NCI-H446 (cell line): ENCODE measurements at regions not wholly inside any gene's neighbourhood (a gene's known extent, or its start where the extent isn't known, plus 50 kb on each side); places are given as distances from the start of the nearest gene placed in this dataset.
A peak's percentile ranks its signal among the peaks of the same experiment; 100 is the strongest.
"Not testable (repeated sequence)": the region's sequence is repeated elsewhere in the genome, so short reads cannot be mapped to it uniquely, and the experiment has no call there.

Experiments used
- DNase-seq, 2 experiments: peaks; one replicate each; lab custom pipeline; 2025; lab: John Stamatoyannopoulos, UW

DNA sequence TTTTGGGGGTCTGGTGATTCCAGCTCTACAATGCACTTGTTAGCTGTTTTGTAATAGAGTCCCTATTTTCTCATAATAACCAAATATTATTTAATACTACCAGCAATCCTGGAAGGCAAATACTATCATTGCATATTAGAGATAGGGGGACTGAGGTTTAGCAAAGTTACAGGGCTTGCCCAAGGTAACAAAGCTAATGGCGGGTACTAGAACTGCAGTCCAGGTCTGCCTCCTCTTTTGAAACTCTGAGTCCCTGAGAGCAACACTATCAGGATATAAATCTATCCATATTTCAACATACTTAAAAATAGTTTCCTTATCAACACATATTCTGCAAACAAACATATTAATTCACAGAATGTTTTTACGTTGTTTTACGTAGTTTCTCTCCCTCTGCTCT is 235.5 kb upstream of the ACVR2A start:
- DNase-seq: no peak

DNA sequence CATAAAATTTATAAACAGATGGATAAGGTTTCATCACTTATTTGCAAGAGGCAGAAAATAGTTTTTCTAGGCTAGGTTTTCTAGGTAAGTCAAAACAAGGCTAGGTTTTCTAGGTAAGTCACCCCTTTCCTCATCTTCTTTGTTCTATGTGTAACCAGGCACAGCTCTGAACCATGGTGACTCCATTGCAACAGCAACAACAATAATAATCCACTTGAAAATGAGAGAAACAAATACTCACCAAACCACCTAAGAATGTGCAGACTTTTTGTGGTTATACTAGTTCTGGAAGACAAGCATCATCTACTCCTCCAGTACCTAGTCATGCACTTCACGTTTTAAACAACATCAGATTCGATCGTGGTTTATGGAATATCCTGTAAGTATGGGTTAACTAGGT is 237.4 kb upstream of the ACVR2A start:
- DNase-seq: no peak

DNA sequence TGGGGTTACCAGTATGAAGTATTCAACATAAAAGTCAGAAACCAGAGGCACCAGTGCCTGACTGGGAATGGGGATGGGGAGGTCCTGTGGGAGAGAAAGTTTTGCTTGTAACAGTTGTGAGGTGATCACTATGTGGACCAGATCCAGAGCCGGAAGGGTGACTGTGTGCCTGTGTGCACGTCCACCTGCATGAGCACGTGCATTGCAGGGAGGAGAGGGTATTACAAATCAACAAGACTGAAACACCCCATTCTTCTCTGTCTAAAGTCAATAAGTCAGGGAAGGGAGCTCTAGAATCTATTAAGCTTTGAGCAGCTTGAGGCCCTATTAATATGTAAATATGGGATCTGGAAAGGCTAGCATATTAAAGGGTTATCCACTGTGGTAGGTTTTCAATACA is 241.0 kb upstream of the ACVR2A start:
- DNase-seq: no peak

DNA sequence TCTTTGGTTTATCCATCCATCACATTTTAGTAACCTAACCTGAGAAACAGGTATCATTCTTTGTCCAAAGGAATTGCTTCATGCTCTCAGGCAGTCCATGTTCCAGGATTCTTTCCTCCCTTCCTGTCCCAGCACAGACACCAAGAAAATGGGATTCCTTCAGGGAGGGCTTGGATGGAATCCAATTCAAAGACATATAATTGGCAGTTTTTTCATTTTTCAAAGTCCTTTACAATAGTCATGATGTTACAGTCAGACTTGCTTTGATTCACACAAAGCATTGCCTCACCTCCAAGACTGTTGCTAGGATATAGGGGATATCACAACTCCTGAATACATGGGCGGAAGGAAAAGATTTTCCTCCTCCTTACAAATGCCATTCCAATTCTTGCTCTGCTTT is 241.4 kb upstream of the ACVR2A start:
- DNase-seq: no peak

DNA sequence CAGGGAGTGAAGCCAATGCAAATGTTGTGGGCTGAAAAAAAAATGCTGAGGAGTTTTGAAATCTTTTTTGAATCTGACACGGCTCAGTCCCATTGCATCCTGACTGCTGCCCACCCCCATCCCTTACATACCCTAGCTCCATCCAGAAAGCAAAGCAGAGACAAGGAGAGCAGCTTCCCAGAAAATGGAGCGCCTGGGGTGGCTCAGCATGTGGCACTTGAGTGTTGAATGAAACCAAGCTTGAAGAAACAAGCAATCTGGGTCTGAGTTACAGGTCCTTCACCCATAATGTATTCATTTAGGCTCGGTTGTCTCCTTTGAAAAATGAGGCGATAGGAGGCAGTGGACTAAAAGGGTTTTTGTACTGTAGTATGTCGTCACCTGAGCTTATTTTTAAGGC is 244.2 kb upstream of the ACVR2A start:
- DNase-seq: peak; percentile 9 to 39

DNA sequence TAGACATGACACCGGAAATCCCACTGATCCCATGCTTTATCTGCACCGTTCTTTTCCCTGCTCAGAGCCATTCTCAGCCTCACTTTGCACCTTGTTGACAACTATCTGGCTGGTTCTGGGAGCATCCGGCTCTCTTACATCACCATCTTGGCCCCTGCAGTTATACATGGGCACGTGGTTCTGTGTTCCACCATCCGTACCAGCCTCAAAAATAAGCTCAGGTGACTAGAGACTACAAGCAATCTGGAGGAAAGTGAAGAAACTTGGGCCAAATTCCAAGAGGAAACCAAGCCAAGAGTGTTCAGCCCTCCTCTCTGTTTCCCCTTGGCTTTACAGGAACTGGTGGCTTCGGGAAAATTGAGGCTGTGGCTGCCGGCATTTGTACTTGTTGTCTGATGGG is 244.6 kb upstream of the ACVR2A start:
- DNase-seq: peak in 1 of 2 experiments; percentile 47

DNA sequence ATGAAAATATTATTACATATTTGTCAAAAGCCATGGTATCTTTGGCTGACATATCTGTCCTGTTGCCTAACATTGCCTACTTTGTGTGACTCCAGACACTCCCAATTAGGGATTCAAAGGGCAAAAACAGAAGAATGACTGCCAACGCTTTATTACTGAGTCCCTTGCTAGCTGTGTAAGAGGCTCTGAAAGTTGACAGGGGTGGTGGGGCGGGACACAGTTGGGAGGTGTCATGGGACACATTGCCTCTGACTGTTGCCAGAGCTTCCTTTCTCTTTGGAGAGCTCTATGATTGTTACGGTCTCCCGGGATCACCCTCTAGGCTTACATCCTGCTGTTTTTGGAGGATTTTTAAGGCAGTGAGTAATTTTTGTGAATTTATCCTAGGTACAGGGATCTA is 249.6 kb upstream of the ACVR2A start:
- no peak for DNase-seq

DNA sequence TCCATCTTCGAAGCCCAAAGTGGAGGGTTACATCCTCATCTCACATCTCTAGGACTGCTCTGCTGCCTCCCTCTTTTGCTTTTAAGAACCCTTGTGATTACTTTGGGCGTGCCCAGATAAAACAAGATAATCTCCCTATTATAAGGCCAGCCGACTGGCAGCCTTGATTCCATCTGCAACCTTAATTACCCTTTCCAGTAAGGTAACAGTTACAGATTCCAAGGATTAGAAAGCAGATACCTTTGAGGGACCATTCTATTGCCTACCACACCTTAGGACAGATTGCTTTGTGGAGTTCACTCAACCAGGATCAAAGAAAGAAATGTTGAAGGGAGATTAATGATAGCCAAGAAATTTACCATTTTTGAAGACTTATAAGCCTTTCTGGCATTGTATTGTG is 250.8 kb upstream of the ACVR2A start:
- DNase-seq: no peak

DNA sequence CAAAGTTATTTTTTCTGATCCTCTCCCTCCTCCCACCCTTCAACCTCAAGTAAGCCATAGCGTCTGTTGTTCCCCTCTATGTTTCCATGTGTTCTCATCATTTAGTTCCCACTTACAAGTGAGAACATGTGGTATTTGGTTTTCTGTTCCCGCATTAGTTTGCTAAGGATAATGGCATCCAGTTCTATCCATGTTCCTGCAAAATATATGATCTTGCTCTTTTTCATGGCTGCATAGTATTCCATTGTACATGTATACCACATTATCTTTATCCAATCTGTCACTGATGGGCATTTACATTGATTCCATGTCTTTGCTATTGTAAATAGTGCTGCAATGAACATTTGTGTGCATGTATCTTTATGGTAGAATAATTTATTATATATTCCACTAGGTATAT is 252.0 kb upstream of the ACVR2A start:
- DNase-seq: not testable (repeated sequence)

DNA sequence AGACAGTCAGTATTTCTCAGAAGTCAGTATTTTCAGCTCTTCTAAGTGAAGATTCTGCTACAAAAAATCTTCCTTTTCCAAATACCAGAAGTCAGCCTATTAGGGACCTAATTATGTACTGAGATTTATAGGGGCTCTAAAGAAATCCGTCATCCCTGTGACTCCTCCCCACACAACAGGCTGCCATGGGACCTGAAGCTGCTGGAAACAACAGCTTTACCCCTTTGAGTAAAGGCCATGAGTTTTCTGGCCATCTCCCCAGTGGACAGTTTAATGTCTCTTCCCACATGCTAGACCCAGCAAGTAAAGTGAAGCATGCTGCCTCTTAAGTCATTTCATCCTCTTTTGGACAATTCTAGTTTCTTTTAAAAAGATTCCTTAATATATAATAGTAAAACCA is 255.7 kb upstream of the ACVR2A start:
- no peak for DNase-seq

DNA sequence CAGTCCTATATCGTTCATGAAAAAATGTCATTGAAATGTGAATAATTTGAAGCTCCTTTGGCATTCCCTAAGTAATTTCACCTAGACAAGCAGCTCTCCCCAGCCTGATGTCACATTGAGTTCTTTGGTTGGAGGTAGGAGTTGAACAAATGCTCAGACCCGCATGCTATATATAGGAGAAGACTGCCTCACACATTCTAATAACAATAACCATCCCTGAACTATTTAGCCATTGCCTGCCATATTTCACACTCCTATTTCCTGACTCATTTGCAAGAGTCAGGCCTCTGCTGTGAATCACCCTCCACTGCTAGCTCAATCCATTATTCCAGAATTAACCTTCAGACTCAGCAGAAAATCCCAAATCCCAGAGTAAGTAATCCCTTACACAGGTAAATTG is 256.6 kb upstream of the ACVR2A start:
- DNase-seq: no peak

DNA sequence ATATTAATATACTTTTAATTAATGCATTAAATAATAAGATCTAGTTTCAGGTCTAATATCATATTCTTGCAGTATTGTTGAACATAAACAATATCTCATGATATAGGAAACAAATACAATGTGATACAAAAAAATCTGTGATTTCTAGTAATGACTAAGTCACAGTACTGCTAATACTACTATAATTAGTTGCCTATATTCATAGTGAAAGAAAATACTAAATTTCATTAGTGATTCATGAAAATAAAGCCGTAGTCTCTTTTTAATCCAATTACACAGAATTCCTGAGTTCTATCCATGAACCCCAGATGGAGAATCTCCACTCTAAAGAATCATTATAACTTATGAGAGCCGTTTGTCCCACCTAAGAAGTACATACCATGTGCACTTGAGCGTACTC is 266.3 kb upstream of the ACVR2A start:
- no peak for DNase-seq

DNA sequence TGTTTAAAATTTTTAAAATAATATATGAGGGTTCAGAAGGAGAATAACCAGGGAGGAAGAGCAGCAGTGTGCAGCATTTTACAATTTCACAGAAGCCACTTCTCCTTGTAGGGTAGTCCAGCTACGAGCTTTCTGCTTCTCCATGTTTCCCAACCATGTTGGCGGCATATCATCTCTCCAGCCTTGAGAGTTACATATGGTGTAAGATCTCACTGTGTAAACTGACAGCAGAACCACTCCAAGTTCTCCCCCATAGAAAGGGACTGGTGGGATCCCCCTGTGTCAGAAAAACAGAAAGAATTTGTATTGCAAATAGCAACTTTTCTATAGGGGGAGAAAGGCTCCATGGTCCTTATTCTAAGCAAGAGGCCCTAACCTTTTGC is 266.8 kb upstream of the ACVR2A start:
- DNase-seq: no peak

DNA sequence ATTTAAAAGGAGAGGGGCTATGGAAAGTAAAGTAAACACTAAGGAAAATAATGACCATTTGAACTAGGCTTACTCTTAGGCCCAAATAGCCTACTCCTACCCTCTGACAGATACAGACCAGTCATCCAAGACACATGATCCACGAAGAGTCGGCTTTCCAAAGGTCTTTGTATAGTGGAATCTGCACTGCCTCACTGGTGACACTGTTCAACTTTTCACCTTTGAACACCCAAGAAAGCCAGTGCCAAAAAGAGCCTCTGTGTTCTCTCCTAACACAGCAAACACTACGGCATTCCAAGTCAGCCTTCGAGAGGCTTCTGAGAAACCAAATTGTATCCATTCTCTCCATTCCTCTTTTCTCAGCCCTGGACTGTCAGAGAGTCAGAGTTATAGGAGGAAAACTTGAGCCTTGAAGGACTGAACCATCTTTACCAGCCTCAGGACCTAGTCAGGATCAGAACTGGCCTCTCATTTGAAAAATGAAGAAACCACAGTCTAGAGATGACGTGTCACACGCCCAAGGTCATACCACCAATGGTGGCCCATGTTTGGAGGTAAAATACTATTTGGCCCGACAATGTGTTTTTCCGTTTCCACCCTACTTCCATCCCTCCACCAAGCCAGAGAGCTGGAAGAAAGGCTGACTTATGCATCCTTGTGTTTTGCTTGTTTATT is 267.4 kb upstream of the ACVR2A start:
- no peak for DNase-seq

DNA sequence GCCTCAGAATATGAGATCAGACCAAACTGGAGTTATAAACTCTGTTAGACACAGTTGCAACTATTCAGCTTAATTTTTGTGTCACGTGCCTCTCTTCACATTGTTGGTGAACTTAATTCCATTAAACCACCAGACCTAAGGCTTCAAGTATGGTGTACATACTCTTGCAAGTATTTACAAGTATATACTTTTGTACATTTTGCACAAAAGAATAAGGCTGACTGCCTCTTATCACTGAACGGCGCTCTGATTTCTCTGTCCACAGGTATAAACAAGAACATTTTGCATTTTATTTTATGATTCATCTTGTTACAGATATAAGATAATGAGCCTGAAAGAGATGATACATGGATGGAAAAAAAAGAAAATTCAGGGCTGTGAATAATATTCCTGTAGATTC is 269.7 kb upstream of the ACVR2A start:
- no peak for DNase-seq

DNA sequence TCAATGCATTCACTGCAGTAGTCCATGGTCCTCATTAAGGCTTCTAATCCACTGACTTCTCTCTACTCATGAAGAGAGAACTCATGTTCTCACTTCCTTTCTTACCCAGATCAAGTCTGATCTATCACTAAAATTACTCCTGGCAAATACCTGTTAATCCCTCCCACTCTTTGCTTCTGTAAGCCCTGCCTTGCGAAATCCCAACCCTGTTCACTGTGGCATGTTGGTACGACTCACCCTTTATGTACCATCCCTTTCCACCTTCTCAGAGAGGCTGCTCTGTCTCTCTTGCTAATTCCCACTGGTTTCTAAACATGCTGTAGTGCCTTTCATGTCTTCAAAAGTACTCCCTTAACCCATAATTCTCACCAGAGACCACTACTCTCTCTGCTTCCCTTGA is 272.2 kb upstream of the ACVR2A start:
- no peak for DNase-seq

DNA sequence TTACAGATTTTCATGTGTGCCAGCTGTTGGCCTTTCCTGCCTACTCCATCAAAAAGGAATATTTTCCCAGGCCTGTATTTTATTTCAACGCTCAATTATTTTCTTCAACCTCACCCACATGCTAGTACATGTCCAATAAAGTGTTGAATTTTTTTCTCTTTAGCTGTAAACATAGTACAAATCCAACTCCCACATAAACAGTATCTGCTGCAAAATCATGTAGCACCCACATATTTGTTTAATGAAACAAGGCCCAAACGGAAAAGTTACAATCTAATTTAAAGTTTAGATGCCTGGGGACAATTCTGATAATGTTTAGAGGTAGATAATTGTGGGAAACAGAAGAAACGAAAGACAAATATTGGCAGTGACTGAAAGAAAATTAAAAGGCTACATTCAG is 275.4 kb upstream of the ACVR2A start:
- DNase-seq: no peak

DNA sequence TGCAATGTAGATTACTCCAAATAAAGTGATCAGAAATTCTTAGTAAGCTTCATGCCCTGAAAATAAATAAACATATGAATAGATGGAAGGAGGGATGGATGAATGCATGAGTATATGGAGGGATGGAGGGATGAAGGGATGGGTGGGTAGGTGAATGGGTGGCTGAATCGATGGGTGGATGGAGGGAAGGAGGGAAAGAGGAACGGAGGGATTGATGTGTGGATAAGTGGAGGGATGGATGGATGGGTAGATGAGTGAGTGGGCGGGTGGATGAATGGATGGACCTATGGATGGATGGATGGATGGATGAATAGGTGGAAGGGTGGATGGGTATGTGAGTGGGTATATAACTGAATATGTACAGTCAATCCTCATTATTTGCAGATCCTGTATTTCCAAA is 276.7 kb upstream of the ACVR2A start:
- no peak for DNase-seq

DNA sequence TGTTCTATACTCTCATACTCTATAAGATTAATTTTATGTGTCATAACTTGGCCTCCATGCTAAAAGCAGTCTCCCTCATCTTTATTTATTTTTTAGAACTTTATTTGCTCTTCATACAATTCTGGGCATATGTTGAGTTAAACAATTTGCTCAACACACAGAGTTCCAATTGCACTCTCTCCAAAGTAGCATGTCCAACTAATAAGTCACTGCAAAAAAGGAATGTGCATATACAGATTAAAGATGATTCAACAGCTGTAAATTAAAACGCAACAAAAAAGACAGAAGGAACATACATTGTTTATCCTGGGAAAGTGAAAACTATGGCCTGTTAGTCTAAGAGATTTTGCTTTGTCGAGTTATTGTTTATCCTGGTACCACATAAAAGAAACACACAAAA is 277.7 kb upstream of the ACVR2A start:
- DNase-seq: no peak

DNA sequence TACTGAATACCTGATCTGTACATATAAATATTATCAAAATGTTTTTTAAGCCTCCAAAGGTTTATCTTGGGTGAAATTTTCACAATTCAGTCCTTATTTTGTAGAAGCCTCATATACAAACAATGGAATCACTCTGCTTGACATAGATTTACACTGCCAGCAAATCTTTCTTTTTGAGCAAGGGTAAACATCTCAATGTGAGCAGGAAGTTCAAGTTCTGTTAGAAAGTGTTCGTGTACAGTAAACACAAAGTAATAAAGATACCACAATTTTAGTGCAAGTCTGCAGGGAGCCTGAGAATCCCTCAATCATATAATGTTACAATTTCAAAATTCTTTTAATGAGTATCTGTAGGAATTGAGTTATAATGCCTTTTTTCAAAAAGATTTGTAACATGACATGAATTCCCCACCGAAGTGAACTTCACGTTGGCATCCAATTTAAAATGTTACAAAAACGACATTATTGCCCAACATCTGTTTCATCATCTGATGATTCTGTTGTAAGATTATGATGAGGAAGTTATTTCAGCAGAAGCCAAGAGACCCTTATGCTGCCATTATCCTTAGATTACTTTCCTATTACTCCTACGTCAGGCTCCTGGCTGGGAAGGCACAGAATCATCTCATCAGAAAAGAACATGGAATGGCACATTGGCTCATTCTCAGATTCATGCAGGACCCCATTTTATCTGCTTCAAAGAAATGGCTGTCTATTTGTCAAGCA is 283.9 kb upstream of the ACVR2A start:
- DNase-seq: peak; percentile 24 to 57

DNA sequence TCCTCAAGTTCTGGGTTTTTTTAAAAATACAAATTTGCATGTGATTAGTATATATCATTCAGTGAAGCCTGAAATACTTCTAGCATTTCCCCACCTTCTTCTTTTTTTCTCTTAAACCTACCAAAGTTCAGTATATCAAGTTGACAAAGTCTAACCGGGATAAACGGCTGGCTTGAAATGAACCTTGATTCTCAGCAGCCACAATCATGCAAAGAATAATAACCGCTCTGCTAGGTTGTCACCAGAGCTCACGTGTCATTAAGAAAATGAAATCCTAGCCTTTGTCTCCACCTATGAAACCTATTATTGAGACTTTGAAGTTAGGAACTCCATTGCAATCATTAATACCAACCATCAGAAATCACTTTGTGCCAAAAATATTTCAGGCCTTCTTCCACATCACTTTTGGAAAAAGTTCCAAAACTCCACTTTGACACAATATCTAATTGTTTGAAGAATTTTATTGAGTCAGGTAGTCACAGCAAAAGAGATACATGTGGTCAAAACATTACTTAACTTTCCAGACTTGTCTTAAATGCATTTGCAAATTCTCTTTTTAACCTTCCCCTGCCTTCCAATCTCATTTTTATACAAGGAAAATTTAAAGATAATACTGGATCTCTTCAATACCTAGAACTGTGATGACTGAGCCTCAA is 285.6 kb upstream of the ACVR2A start:
- DNase-seq: no peak

DNA sequence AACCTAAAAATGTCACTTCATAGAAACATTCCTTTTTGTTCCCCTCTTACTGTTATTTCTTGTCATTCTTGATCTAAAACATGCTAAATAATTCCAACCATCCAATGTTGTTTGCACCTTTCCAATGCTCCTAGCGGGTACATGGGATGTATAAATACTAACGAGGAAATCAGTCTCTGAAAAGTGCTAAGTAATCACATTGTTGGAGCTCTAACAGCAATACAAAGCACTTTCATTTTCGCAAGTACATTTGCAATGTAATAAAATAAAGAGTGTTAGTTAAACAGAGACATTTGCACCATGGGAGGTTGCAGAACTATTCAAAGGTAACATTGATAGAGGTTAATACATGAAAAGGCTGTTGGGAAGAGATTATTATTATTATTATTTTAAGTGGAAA is 286.2 kb upstream of the ACVR2A start:
- no peak for DNase-seq

DNA sequence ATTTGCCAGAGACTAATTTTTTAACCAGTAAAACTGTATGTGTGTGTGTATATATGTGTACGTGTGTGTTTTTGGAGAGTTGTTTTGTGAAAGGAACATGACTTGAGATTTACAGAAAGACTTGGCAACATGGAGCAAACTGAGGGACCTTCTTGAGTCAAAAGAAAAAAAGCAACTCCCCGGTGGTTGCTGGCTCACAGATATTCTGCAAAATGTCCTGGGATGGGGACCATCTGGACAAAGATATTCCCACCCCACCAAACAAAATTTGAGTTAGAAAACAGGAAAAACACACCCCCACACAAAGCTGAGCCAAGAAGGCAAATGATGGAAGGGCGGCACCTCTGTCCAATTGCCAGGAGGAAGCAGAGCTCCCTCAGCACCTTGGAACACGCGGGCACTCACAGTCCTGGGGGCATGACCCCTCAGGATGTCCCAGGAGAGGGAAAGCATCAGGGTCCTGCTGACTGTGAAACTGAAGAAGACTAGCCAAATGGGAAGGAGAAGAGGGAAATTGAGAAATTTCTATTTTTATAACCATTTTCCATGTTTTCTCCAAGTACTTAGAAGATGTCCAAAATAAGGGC is 290.2 kb upstream of the ACVR2A start:
- DNase-seq: peak; percentile 14 to 68
